ENCODE measurements at regions not wholly inside any gene's neighbourhood (a gene's known extent, or its start where the extent isn't known, plus 50 kb on each side); places are given as distances from the start of the nearest gene placed in this dataset.

GRCh38 chr13:89322466-89322865, 1651.3 kb downstream of the SLITRK5 start:
- TF ChIP-seq, protein P1, sequence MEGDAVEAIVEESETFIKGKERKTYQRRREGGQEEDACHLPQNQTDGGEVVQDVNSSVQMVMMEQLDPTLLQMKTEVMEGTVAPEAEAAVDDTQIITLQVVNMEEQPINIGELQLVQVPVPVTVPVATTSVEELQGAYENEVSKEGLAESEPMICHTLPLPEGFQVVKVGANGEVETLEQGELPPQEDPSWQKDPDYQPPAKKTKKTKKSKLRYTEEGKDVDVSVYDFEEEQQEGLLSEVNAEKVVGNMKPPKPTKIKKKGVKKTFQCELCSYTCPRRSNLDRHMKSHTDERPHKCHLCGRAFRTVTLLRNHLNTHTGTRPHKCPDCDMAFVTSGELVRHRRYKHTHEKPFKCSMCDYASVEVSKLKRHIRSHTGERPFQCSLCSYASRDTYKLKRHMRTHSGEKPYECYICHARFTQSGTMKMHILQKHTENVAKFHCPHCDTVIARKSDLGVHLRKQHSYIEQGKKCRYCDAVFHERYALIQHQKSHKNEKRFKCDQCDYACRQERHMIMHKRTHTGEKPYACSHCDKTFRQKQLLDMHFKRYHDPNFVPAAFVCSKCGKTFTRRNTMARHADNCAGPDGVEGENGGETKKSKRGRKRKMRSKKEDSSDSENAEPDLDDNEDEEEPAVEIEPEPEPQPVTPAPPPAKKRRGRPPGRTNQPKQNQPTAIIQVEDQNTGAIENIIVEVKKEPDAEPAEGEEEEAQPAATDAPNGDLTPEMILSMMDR (IDR thresholded peaks at IDR 0.05) = no peak
- TF ChIP-seq POLR2A (IDR thresholded peaks at IDR 0.05) = no peak

All from esophagus squamous epithelium (tissue), 4 donors.